Liver (tissue), 8 donors: ENCODE measurements at regions not wholly inside any gene's neighbourhood (a gene's known extent, or its start where the extent isn't known, plus 50 kb on each side); places are given as distances from the start of the nearest gene placed in this dataset.

ENCODE experiments used
- DNase-seq: peaks from one replicate; pipeline ENCODE4 v3.0.0-alpha.2; 2017; ENCODE audit warnings: low spot score
- H3K27ac ChIP-seq, 2 donors: one replicate each; pipeline ENCODE4 v1.7.0; 2013; ENCODE audit warnings: inconsistent platforms in 2 of 2, low read length in 2 of 2, control low read depth in 1 of 2, low read depth in 1 of 2, mild to moderate bottlenecking in 1 of 2
- H3K27me3 ChIP-seq, 4 donors: one replicate each; pipeline versions ENCODE4 v1.6.1 to v1.7.0; 2013; ENCODE audit warnings: low read length in 3 of 4, inconsistent platforms in 1 of 4, mild to moderate bottlenecking in 1 of 4, moderate library complexity in 1 of 4; ENCODE audit not compliant: control insufficient read depth in 4 of 4, insufficient read depth in 4 of 4
- H3K36me3 ChIP-seq, 4 donors: one replicate each; pipeline versions ENCODE4 v1.6.1 to v1.7.0; 2013; ENCODE audit warnings: low read length in 3 of 4, mild to moderate bottlenecking in 3 of 4, low read depth in 1 of 4, moderate library complexity in 1 of 4; ENCODE audit not compliant: control insufficient read depth in 4 of 4, insufficient read depth in 3 of 4
- H3K4me1 ChIP-seq, 4 donors: one replicate each; pipeline versions ENCODE4 v1.6.1 to v1.7.0; 2013; ENCODE audit warnings: low read length in 3 of 4, mild to moderate bottlenecking in 3 of 4, moderate library complexity in 1 of 4; ENCODE audit not compliant: control insufficient read depth in 4 of 4, insufficient read depth in 4 of 4
- H3K4me3 ChIP-seq, 3 donors: one replicate each; pipeline versions ENCODE4 v1.6.1 to v1.7.0; 2013; ENCODE audit warnings: low read length in 3 of 3, control low read depth in 1 of 3, low read depth in 1 of 3, mild to moderate bottlenecking in 1 of 3
- H3K9ac ChIP-seq, 2 donors: one replicate each; pipeline ENCODE4 v1.7.0; 2013; ENCODE audit warnings: low read length in 2 of 2, mild to moderate bottlenecking in 2 of 2, moderate library complexity in 2 of 2, control low read depth in 1 of 2, low read depth in 1 of 2
- H3K9me3 ChIP-seq, 4 donors: one replicate each; pipeline versions ENCODE4 v1.6.1 to v1.7.0; 2013; ENCODE audit warnings: low read length in 3 of 4; ENCODE audit not compliant: control insufficient read depth in 4 of 4
- ATF3 ChIP-seq: IDR thresholded peaks from 2 replicates; pipeline ENCODE4 v1.6.1; 2016; ENCODE audit warnings: antibody characterized with exemption
- EGR1 ChIP-seq, 2 donors: IDR thresholded peaks; 2 replicates each; pipeline ENCODE4 v1.6.1; 2016 to 2018; ENCODE audit warnings: antibody characterized with exemption in 2 of 2, low read depth in 2 of 2
- FOXA1 ChIP-seq: IDR thresholded peaks from 2 replicates; pipeline ENCODE4 v1.6.1; 2016; ENCODE audit warnings: antibody characterized with exemption
- FOXA2 ChIP-seq: IDR thresholded peaks from 2 replicates; pipeline ENCODE4 v1.6.1; 2016; ENCODE audit warnings: antibody characterized with exemption
- GABPA ChIP-seq, 2 donors: IDR thresholded peaks in 1 of 2; conservative IDR thresholded peaks in 1 of 2; 2 replicates each; pipeline ENCODE4 v1.6.1; 2016; ENCODE audit warnings: antibody characterized with exemption in 2 of 2, mild to moderate bottlenecking in 1 of 2, moderate library complexity in 1 of 2
- HNF4A ChIP-seq, 2 donors: conservative IDR thresholded peaks; 2 replicates each; pipeline ENCODE4 v1.6.1; 2016; ENCODE audit warnings: antibody characterized with exemption in 2 of 2, mild to moderate bottlenecking in 2 of 2
- HNF4G ChIP-seq: IDR thresholded peaks from 2 replicates; pipeline ENCODE4 v1.6.1; 2016; ENCODE audit warnings: antibody characterized with exemption
- JUND ChIP-seq, 2 donors: IDR thresholded peaks; 2 replicates each; pipeline ENCODE4 v1.6.1; 2016; ENCODE audit warnings: antibody characterized with exemption in 2 of 2
- NR2F2 ChIP-seq: IDR thresholded peaks from 2 replicates; pipeline ENCODE4 v1.6.1; 2016; ENCODE audit warnings: antibody characterized with exemption
- RAD21 ChIP-seq, 2 donors: IDR thresholded peaks; 2 replicates each; pipeline ENCODE4 v1.6.1; 2016; ENCODE audit warnings: antibody characterized with exemption in 2 of 2, mild to moderate bottlenecking in 2 of 2
- RXRA ChIP-seq, 2 donors: IDR thresholded peaks; 2 replicates each; pipeline ENCODE4 v1.6.1; 2017 to 2018; ENCODE audit warnings: antibody characterized with exemption in 2 of 2, mild to moderate bottlenecking in 1 of 2
- SP1 ChIP-seq: IDR thresholded peaks from 2 replicates; pipeline ENCODE4 v1.6.1; 2018; ENCODE audit warnings: antibody characterized with exemption, mild to moderate bottlenecking
- TAF1 ChIP-seq: conservative IDR thresholded peaks from 2 replicates; pipeline ENCODE4 v1.6.1; 2016; ENCODE audit warnings: antibody characterized with exemption, mild to moderate bottlenecking
- YY1 ChIP-seq: IDR thresholded peaks from 2 replicates; pipeline ENCODE4 v1.6.1; 2016; ENCODE audit warnings: antibody characterized with exemption, mild to moderate bottlenecking
- ZBTB33 ChIP-seq: IDR thresholded peaks from 2 replicates; pipeline ENCODE4 v1.6.1; 2016; ENCODE audit warnings: antibody characterized with exemption
- WGBS: extraction: QIAGEN DNeasy Blood & Tissue Kit; methylation state at CpG from one replicate; pipeline ENCODE4 v1.1.7; 2013; 5-methylcytosine and 5-hydroxymethylcytosine counted together
- TF ChIP-seq, protein P1 (sequence below): IDR thresholded peaks from 2 replicates; pipeline ENCODE4 v1.6.1; 2016; ENCODE audit warnings: antibody characterized with exemption, mild to moderate bottlenecking
- TF ChIP-seq, protein P2 (sequence below): fragments of 150-350 bp; IDR thresholded peaks from 2 replicates; pipeline ENCODE4 v1.5.1; 2017; ENCODE audit warnings: improper control_type of control experiment, low read depth, low read length; ENCODE audit not compliant: missing input control
- TF ChIP-seq, protein P3 (sequence below): IDR thresholded peaks from 2 replicates; pipeline ENCODE4 v1.6.1; 2016; ENCODE audit warnings: antibody characterized with exemption
- donor health status: healthy.
- donor health status: healthy.
- donor health status: healthy.
- donor health status: healthy.
- donor health status: healthy.

DNA sequence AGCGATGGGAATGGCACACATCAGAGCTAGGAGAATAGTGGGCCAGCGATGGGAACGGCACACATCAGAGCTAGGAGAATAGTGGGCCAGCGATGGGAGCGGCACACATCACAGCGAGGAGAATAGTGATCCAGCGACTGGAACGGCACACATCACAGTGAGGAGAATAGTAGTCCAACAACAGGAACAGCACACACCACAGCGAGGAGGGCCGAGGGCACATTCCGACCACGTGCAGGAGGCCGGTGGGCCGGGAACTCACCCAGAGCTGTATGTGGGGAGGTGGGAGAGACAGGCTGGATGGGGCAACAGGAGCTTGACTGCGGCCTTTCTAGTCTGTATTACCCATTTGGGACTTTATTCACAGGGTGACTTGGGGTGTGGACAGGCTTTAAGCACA is 271.1 kb upstream of the IRX4 start:
- Histone ChIP-seq H3K27ac (no peak overlapping the region), H3K4me1 (no peaks in the 10 kb centered on the region), H3K9ac (no peak overlapping the region), H3K4me3 (no peak overlapping the region), H3K27me3 (peaks cover 0 to 5% (median 2%) of the 10 kb centered on the region in 4 donors), H3K36me3 (no peaks in the 10 kb centered on the region), H3K9me3 (no peaks in the 10 kb centered on the region)
- TF ChIP-seq TAF1 = no peak
- TF ChIP-seq EGR1 (IDR thresholded peaks at IDR 0.05; ENCODE audit: low read depth in 2 of 2) = no peak
- TF ChIP-seq, protein P1, sequence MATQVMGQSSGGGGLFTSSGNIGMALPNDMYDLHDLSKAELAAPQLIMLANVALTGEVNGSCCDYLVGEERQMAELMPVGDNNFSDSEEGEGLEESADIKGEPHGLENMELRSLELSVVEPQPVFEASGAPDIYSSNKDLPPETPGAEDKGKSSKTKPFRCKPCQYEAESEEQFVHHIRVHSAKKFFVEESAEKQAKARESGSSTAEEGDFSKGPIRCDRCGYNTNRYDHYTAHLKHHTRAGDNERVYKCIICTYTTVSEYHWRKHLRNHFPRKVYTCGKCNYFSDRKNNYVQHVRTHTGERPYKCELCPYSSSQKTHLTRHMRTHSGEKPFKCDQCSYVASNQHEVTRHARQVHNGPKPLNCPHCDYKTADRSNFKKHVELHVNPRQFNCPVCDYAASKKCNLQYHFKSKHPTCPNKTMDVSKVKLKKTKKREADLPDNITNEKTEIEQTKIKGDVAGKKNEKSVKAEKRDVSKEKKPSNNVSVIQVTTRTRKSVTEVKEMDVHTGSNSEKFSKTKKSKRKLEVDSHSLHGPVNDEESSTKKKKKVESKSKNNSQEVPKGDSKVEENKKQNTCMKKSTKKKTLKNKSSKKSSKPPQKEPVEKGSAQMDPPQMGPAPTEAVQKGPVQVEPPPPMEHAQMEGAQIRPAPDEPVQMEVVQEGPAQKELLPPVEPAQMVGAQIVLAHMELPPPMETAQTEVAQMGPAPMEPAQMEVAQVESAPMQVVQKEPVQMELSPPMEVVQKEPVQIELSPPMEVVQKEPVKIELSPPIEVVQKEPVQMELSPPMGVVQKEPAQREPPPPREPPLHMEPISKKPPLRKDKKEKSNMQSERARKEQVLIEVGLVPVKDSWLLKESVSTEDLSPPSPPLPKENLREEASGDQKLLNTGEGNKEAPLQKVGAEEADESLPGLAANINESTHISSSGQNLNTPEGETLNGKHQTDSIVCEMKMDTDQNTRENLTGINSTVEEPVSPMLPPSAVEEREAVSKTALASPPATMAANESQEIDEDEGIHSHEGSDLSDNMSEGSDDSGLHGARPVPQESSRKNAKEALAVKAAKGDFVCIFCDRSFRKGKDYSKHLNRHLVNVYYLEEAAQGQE = no peak
- no peak for TF ChIP-seq RXRA (IDR thresholded peaks at IDR 0.05)
- no peak for TF ChIP-seq HNF4A (conservative IDR thresholded peaks at IDR 0.05)
- no peak for TF ChIP-seq NR2F2
- no peak for TF ChIP-seq JUND (IDR thresholded peaks at IDR 0.05)
- no peak for TF ChIP-seq HNF4G
- no peak for TF ChIP-seq RAD21 (IDR thresholded peaks at IDR 0.05)
- no peak for TF ChIP-seq FOXA1
- TF ChIP-seq, protein P2, sequence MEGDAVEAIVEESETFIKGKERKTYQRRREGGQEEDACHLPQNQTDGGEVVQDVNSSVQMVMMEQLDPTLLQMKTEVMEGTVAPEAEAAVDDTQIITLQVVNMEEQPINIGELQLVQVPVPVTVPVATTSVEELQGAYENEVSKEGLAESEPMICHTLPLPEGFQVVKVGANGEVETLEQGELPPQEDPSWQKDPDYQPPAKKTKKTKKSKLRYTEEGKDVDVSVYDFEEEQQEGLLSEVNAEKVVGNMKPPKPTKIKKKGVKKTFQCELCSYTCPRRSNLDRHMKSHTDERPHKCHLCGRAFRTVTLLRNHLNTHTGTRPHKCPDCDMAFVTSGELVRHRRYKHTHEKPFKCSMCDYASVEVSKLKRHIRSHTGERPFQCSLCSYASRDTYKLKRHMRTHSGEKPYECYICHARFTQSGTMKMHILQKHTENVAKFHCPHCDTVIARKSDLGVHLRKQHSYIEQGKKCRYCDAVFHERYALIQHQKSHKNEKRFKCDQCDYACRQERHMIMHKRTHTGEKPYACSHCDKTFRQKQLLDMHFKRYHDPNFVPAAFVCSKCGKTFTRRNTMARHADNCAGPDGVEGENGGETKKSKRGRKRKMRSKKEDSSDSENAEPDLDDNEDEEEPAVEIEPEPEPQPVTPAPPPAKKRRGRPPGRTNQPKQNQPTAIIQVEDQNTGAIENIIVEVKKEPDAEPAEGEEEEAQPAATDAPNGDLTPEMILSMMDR = no peak
- TF ChIP-seq, protein P3, sequence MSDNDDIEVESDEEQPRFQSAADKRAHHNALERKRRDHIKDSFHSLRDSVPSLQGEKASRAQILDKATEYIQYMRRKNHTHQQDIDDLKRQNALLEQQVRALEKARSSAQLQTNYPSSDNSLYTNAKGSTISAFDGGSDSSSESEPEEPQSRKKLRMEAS = no peak
- TF ChIP-seq ATF3 = no peak
- TF ChIP-seq YY1 = no peak
- no peak for TF ChIP-seq GABPA (IDR thresholded peaks at IDR 0.05 in 1 of 2, conservative IDR thresholded peaks at IDR 0.05 in 1 of 2)
- no peak for TF ChIP-seq FOXA2
- no peak for TF ChIP-seq SP1
- no peak for TF ChIP-seq ZBTB33
- WGBS = 87% methylated on average over 15 of the region's 15 CpGs
- DNase-seq = no peak

GRCh38 chr5:2153350-2153749 is 270.6 kb upstream of the IRX4 start:
- no peak for DNase-seq
- TF ChIP-seq NR2F2 = no peak
- TF ChIP-seq JUND (IDR thresholded peaks at IDR 0.05) = no peak
- Histone ChIP-seq H3K4me1 (no peaks in the 10 kb centered on the region), H3K9me3 (no peaks in the 10 kb centered on the region), H3K27ac (no peak overlapping the region), H3K36me3 (no peaks in the 10 kb centered on the region), H3K9ac (no peak overlapping the region), H3K27me3 (peaks cover 0 to 5% (median 2%) of the 10 kb centered on the region in 4 donors), H3K4me3 (no peak overlapping the region)
- 82% methylated on average over 6 of the region's 6 CpGs for WGBS
